Esophagus squamous epithelium (tissue), 5 donors: ENCODE measurements at regions not wholly inside any gene's neighbourhood (a gene's known extent, or its start where the extent isn't known, plus 50 kb on each side); places are given as distances from the start of the nearest gene placed in this dataset.

Experiments used
- DNase-seq: peaks from one replicate; lab custom pipeline; 2025; lab: John Stamatoyannopoulos, UW
- H3K27ac ChIP-seq, 4 donors: fragments of 200-600 bp; sonication (generic); one replicate each; pipeline ENCODE4 v1.5.1; 2016 to 2019; ENCODE audit warnings: mild to moderate bottlenecking in 1 of 4
- H3K27me3 ChIP-seq, 4 donors: fragments of 200-600 bp; sonication (generic); 1 replicate in 3 of 4; 2 replicates in 1 of 4; pipeline versions ENCODE4 v1.5.1 to v1.6.0; 2017 to 2021; ENCODE audit warnings: antibody characterized with exemption in 1 of 4
- H3K36me3 ChIP-seq, 3 donors: fragments of 200-600 bp; sonication (generic); one replicate each; pipeline ENCODE4 v1.5.1; 2016 to 2019
- H3K4me1 ChIP-seq, 3 donors: fragments of 200-600 bp; sonication (generic); one replicate each; pipeline ENCODE4 v1.5.1; 2017 to 2019
- H3K4me3 ChIP-seq, 4 donors: fragments of 200-600 bp; sonication (generic); 1 replicate in 3 of 4; 2 replicates in 1 of 4; pipeline ENCODE4 v1.5.1; 2016 to 2019; ENCODE audit warnings: mild to moderate bottlenecking in 2 of 4, moderate library complexity in 1 of 4
- H3K9me3 ChIP-seq, 3 donors: fragments of 200-600 bp; sonication (generic); one replicate each; pipeline ENCODE4 v1.5.1; 2016 to 2019
- CTCF ChIP-seq, 6 experiments: fragments of 450-650 bp in 4 of 6; fragments of 200-600 bp in 2 of 6; sonication (generic) in 2 of 6; IDR thresholded peaks; one replicate each; pipeline ENCODE4 v1.5.1; 2016 to 2019; ENCODE audit warnings: antibody characterized with exemption in 6 of 6, mild to moderate bottlenecking in 4 of 6, moderate library complexity in 4 of 6
- POLR2A ChIP-seq, 4 donors: fragments of 450-650 bp; IDR thresholded peaks; one replicate each; pipeline ENCODE4 v1.6.1; 2017; ENCODE audit warnings: antibody characterized with exemption in 4 of 4, mild to moderate bottlenecking in 4 of 4, moderate library complexity in 3 of 4
- WGBS, 2 donors: methylation state at CpG; one replicate each; pipeline ENCODE4 v1.1.5; 2018; 5-methylcytosine and 5-hydroxymethylcytosine counted together
- intact Hi-C: fragments of 100-400 bp; cut with DNase I; formaldehyde crosslinking; loops from one replicate; pipeline ENCODE4 v1.15.0; 2022
- donor health status: DM: yes; HTN: yes; CAD: no.

GRCh38 chr11:57081356-57081755, 92.6 kb downstream of the OR5AK2 start:
- intact Hi-C loops, result no loop called here
- H3K9me3 ChIP-seq, result no peaks in the 10 kb centered on the region
- H3K27ac ChIP-seq, result no peak overlapping the region
- no peak overlapping the region for H3K4me3 ChIP-seq
- no peak for DNase-seq
- H3K36me3 ChIP-seq, result no peaks in the 10 kb centered on the region
- TF ChIP-seq CTCF (IDR thresholded peaks at IDR 0.05) (no peak), POLR2A (IDR thresholded peaks at IDR 0.05) (no peak)
- H3K4me1 ChIP-seq, result no peaks in the 10 kb centered on the region
- WGBS, 2 donors, result 56 to 64% methylated on average over 1 of the region's 1 CpG
- peaks cover 0 to 4% (median 0%) of the 10 kb centered on the region in 4 donors for H3K27me3 ChIP-seq

- no peaks in the 10 kb centered on the region for H3K9me3 ChIP-seq
- no peak overlapping the region for H3K27ac ChIP-seq
- 92 to 93% methylated on average over 1 of the region's 1 CpG for whole genome bisulfite sequencing, 2 donors
- no peak overlapping the region for H3K4me3 ChIP-seq
- intact Hi-C loops, result no loop called here
- peaks cover 0 to 4% (median 0%) of the 10 kb centered on the region in 4 donors for H3K27me3 ChIP-seq
- H3K4me1 ChIP-seq, result no peaks in the 10 kb centered on the region
- no peaks in the 10 kb centered on the region for H3K36me3 ChIP-seq
- DNase-seq, result no peak
- no peak for TF ChIP-seq CTCF (IDR thresholded peaks at IDR 0.05)
- no peak for TF ChIP-seq POLR2A (IDR thresholded peaks at IDR 0.05)
Measured at GRCh38 chr11:57082125-57082524, 93.4 kb downstream of the OR5AK2 start.

- no peak overlapping the region for H3K27ac ChIP-seq
- no peaks in the 10 kb centered on the region for H3K9me3 ChIP-seq
- no peaks in the 10 kb centered on the region for H3K36me3 ChIP-seq
- DNase-seq, result no peak
- no peak for TF ChIP-seq CTCF (IDR thresholded peaks at IDR 0.05)
- no peak for TF ChIP-seq POLR2A (IDR thresholded peaks at IDR 0.05)
- 60 to 79% methylated on average over 2 of the region's 2 CpGs for WGBS, 2 donors
- no peak overlapping the region for H3K4me3 ChIP-seq
- no peaks in the 10 kb centered on the region for H3K4me1 ChIP-seq
- H3K27me3 ChIP-seq, result peaks cover 0 to 4% (median 0%) of the 10 kb centered on the region in 4 donors
- intact Hi-C loops, result no loop called here
Measured at GRCh38 chr11:57083641-57084385, 95.1 kb downstream of the OR5AK2 start.

- H3K36me3 ChIP-seq, result no peaks in the 10 kb centered on the region
- no peak overlapping the region for H3K4me3 ChIP-seq
- no peaks in the 10 kb centered on the region for H3K9me3 ChIP-seq
- WGBS, 2 donors, result 40 to 50% methylated on average over 1 of the region's 1 CpG
- H3K4me1 ChIP-seq, result no peaks in the 10 kb centered on the region
- intact Hi-C loops, result no loop called here
- H3K27me3 ChIP-seq, result peaks cover 0 to 4% (median 0%) of the 10 kb centered on the region in 4 donors
- no peak overlapping the region for H3K27ac ChIP-seq
- DNase-seq, result no peak
- TF ChIP-seq CTCF (IDR thresholded peaks at IDR 0.05) (no peak), POLR2A (IDR thresholded peaks at IDR 0.05) (no peak)
Measured at GRCh38 chr11:57085611-57086010, 96.1 kb upstream of the LRRC55 start.

- Histone ChIP-seq H3K36me3 (no peaks in the 10 kb centered on the region), H3K27ac (no peak overlapping the region), H3K4me1 (no peaks in the 10 kb centered on the region), H3K27me3 (peaks cover 0 to 4% (median 0%) of the 10 kb centered on the region in 4 donors), H3K9me3 (no peaks in the 10 kb centered on the region), H3K4me3 (no peak overlapping the region)
- 50% methylated on average over 1 of the region's 1 CpG for WGBS, 2 donors
- intact Hi-C loops, result no loop called here
- DNase-seq, result no peak
- TF ChIP-seq POLR2A (IDR thresholded peaks at IDR 0.05) (no peak), CTCF (IDR thresholded peaks at IDR 0.05) (no peak)
Measured at GRCh38 chr11:57087991-57088390, 93.8 kb upstream of the LRRC55 start.
